ENCODE measurements at regions not wholly inside any gene's neighbourhood (a gene's known extent, or its start where the extent isn't known, plus 50 kb on each side); places are given as distances from the start of the nearest gene placed in this dataset.

DNA sequence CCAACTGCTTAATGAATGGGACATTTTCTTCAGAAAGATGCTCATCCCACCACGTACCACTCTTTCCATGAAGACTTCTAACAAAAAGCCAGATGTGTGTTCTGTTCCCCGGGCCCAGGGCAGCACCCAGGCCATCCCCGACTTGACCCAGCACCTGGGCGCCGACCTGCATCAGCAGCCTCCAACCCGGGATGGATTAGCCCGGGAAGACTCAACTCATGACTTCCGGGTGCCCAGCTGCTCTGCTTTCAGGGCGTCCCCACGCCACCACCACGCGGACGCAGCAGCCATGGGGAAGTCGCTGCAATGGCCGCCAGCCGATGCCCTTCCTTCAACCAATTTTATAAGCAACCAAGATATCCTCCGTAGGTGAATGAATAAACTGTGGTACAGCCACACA lies 123.8 kb upstream of the TUBA3C start:
- TF ChIP-seq SIN3A (IDR thresholded peaks at IDR 0.05; ENCODE audit: low read depth) (no peak), CBX3 (IDR thresholded peaks at IDR 0.05; ENCODE audit: low read depth) (no peak), SP1 (IDR thresholded peaks at IDR 0.05; ENCODE audit: low read depth) (no peak), RAD21 (IDR thresholded peaks at IDR 0.05; ENCODE audit: low read depth) (no peak), EZH2phosphoT487 (IDR thresholded peaks at IDR 0.05; ENCODE audit: borderline replicate concordance) (no peak), POLR2AphosphoS5 (IDR thresholded peaks at IDR 0.05; ENCODE audit: low read depth, low read length) (no peak), EZH2 (IDR thresholded peaks at IDR 0.05) (no peak), CEBPB (IDR thresholded peaks at IDR 0.05; ENCODE audit: low read depth) (no peak), POLR2A (IDR thresholded peaks at IDR 0.05; ENCODE audit: borderline replicate concordance, extremely low read depth, insufficient read depth, insufficient read length) (no peak), TCF7L2 (IDR thresholded peaks at IDR 0.05; ENCODE audit: borderline replicate concordance, extremely low read depth, insufficient read depth, insufficient read length) (no peak)
- TF ChIP-seq, protein P1, sequence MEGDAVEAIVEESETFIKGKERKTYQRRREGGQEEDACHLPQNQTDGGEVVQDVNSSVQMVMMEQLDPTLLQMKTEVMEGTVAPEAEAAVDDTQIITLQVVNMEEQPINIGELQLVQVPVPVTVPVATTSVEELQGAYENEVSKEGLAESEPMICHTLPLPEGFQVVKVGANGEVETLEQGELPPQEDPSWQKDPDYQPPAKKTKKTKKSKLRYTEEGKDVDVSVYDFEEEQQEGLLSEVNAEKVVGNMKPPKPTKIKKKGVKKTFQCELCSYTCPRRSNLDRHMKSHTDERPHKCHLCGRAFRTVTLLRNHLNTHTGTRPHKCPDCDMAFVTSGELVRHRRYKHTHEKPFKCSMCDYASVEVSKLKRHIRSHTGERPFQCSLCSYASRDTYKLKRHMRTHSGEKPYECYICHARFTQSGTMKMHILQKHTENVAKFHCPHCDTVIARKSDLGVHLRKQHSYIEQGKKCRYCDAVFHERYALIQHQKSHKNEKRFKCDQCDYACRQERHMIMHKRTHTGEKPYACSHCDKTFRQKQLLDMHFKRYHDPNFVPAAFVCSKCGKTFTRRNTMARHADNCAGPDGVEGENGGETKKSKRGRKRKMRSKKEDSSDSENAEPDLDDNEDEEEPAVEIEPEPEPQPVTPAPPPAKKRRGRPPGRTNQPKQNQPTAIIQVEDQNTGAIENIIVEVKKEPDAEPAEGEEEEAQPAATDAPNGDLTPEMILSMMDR (IDR thresholded peaks at IDR 0.05 in 2 of 3, conservative IDR thresholded peaks at IDR 0.05 in 1 of 3; ENCODE audit: borderline replicate concordance in 1 of 3, insufficient read depth in 1 of 3, low read depth in 2 of 3, low read length in 2 of 3): no peak
- TF ChIP-seq, protein P2, sequence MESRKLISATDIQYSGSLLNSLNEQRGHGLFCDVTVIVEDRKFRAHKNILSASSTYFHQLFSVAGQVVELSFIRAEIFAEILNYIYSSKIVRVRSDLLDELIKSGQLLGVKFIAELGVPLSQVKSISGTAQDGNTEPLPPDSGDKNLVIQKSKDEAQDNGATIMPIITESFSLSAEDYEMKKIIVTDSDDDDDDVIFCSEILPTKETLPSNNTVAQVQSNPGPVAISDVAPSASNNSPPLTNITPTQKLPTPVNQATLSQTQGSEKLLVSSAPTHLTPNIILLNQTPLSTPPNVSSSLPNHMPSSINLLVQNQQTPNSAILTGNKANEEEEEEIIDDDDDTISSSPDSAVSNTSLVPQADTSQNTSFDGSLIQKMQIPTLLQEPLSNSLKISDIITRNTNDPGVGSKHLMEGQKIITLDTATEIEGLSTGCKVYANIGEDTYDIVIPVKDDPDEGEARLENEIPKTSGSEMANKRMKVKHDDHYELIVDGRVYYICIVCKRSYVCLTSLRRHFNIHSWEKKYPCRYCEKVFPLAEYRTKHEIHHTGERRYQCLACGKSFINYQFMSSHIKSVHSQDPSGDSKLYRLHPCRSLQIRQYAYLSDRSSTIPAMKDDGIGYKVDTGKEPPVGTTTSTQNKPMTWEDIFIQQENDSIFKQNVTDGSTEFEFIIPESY (IDR thresholded peaks at IDR 0.05; ENCODE audit: extremely low read depth, insufficient replicate concordance, low read length): no peak
- TF ChIP-seq, protein P3, sequence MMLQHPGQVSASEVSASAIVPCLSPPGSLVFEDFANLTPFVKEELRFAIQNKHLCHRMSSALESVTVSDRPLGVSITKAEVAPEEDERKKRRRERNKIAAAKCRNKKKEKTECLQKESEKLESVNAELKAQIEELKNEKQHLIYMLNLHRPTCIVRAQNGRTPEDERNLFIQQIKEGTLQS (IDR thresholded peaks at IDR 0.05): no peak
- TF ChIP-seq, protein P4, sequence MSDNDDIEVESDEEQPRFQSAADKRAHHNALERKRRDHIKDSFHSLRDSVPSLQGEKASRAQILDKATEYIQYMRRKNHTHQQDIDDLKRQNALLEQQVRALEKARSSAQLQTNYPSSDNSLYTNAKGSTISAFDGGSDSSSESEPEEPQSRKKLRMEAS (IDR thresholded peaks at IDR 0.05): no peak
